ENCODE measurements at regions not wholly inside any gene's neighbourhood (a gene's known extent, or its start where the extent isn't known, plus 50 kb on each side); places are given as distances from the start of the nearest gene placed in this dataset.

- Histone ChIP-seq H3K27me3 (ENCODE audit: insufficient read depth, low read length) (no peaks in the 10 kb centered on the region), H4K20me1 (ENCODE audit: insufficient read depth, low read length) (no peaks in the 10 kb centered on the region), H3K79me2 (ENCODE audit: insufficient read depth, low read length) (no peaks in the 10 kb centered on the region), H2AFZ (ENCODE audit: low read length) (no peak overlapping the region), H3K27ac (ENCODE audit: low read depth, low read length) (no peak overlapping the region), H3K9me3 (ENCODE audit: low read depth, low read length) (no peaks in the 10 kb centered on the region), H3K4me2 (ENCODE audit: insufficient read depth, low read length) (no peak overlapping the region), H3K4me1 (ENCODE audit: insufficient read depth, low read length) (no peaks in the 10 kb centered on the region), H3K4me3 (ENCODE audit: insufficient read depth, low read length) (no peak overlapping the region), H3K36me3 (ENCODE audit: insufficient read depth, low read length) (no peaks in the 10 kb centered on the region)
- no peak for DNase-seq (ENCODE audit: insufficient read length, low spot score, missing footprints)
- TF ChIP-seq CTCF (IDR thresholded peaks at IDR 0.05; ENCODE audit: extremely low read depth, low read depth, low read length): no peak
These were observed 326.5 kb downstream of the CAAP1 start for GRCh38 chr9:26566141-26566540.

GRCh38 chr9:26565118-26565517 lies 327.5 kb downstream of the CAAP1 start:
- Histone ChIP-seq H4K20me1 (ENCODE audit: insufficient read depth, low read length) (no peaks in the 10 kb centered on the region), H3K79me2 (ENCODE audit: insufficient read depth, low read length) (no peaks in the 10 kb centered on the region), H3K9me3 (ENCODE audit: low read depth, low read length) (no peaks in the 10 kb centered on the region), H3K4me1 (ENCODE audit: insufficient read depth, low read length) (no peaks in the 10 kb centered on the region), H3K4me3 (ENCODE audit: insufficient read depth, low read length) (no peak overlapping the region), H3K27me3 (ENCODE audit: insufficient read depth, low read length) (no peaks in the 10 kb centered on the region), H2AFZ (ENCODE audit: low read length) (no peak overlapping the region), H3K4me2 (ENCODE audit: insufficient read depth, low read length) (no peak overlapping the region), H3K27ac (ENCODE audit: low read depth, low read length) (no peak overlapping the region), H3K36me3 (ENCODE audit: insufficient read depth, low read length) (no peaks in the 10 kb centered on the region)
- no peak for DNase-seq (ENCODE audit: insufficient read length, low spot score, missing footprints)
- no peak for TF ChIP-seq CTCF (IDR thresholded peaks at IDR 0.05; ENCODE audit: extremely low read depth, low read depth, low read length)

GRCh38 chr9:26562338-26562737 lies 330.3 kb downstream of the CAAP1 start:
- Histone ChIP-seq H3K9me3 (ENCODE audit: low read depth, low read length) (no peaks in the 10 kb centered on the region), H3K4me3 (ENCODE audit: insufficient read depth, low read length) (no peak overlapping the region), H3K27ac (ENCODE audit: low read depth, low read length) (no peak overlapping the region), H3K4me1 (ENCODE audit: insufficient read depth, low read length) (no peaks in the 10 kb centered on the region), H3K4me2 (ENCODE audit: insufficient read depth, low read length) (no peak overlapping the region), H3K79me2 (ENCODE audit: insufficient read depth, low read length) (no peaks in the 10 kb centered on the region), H3K36me3 (ENCODE audit: insufficient read depth, low read length) (no peaks in the 10 kb centered on the region), H4K20me1 (ENCODE audit: insufficient read depth, low read length) (no peaks in the 10 kb centered on the region), H3K27me3 (ENCODE audit: insufficient read depth, low read length) (no peaks in the 10 kb centered on the region), H2AFZ (ENCODE audit: low read length) (no peak overlapping the region)
- TF ChIP-seq CTCF (IDR thresholded peaks at IDR 0.05; ENCODE audit: extremely low read depth, low read depth, low read length): no peak
- no peak for DNase-seq (ENCODE audit: insufficient read length, low spot score, missing footprints)

GRCh38 chr9:26561928-26562327 lies 330.7 kb downstream of the CAAP1 start:
- H3K79me2 ChIP-seq (ENCODE audit: insufficient read depth, low read length): no peaks in the 10 kb centered on the region
- no peaks in the 10 kb centered on the region for H3K36me3 ChIP-seq (ENCODE audit: insufficient read depth, low read length)
- no peaks in the 10 kb centered on the region for H3K27me3 ChIP-seq (ENCODE audit: insufficient read depth, low read length)
- TF ChIP-seq CTCF (IDR thresholded peaks at IDR 0.05; ENCODE audit: extremely low read depth, low read depth, low read length): no peak
- no peak overlapping the region for H3K4me2 ChIP-seq (ENCODE audit: insufficient read depth, low read length)
- no peak overlapping the region for H3K27ac ChIP-seq (ENCODE audit: low read depth, low read length)
- no peaks in the 10 kb centered on the region for H4K20me1 ChIP-seq (ENCODE audit: insufficient read depth, low read length)
- H3K9me3 ChIP-seq (ENCODE audit: low read depth, low read length): no peaks in the 10 kb centered on the region
- H2AFZ ChIP-seq (ENCODE audit: low read length): no peak overlapping the region
- no peaks in the 10 kb centered on the region for H3K4me1 ChIP-seq (ENCODE audit: insufficient read depth, low read length)
- no peak overlapping the region for H3K4me3 ChIP-seq (ENCODE audit: insufficient read depth, low read length)
- no peak for DNase-seq (ENCODE audit: insufficient read length, low spot score, missing footprints)

Data from osteoblast (primary cell).